GM12864 (cell line): ENCODE measurements at regions not wholly inside any gene's neighbourhood (a gene's known extent, or its start where the extent isn't known, plus 50 kb on each side); places are given as distances from the start of the nearest gene placed in this dataset.

Source experiments
- DNase-seq: peaks from one replicate; pipeline ENCODE4 v3.0.0-alpha.2; 2011; ENCODE audit warnings: low read depth
- H3K4me3 ChIP-seq: 2 replicates; pipeline ENCODE4 v1.5.1; 2011; ENCODE audit warnings: mild to moderate bottlenecking, low read depth, low read length, control low read depth
- TF ChIP-seq, protein P1 (sequence below): IDR thresholded peaks from 2 replicates; pipeline ENCODE4 v1.5.1; 2011; ENCODE audit warnings: low read depth, mild to moderate bottlenecking, moderate library complexity, low read length, control low read depth, inconsistent platforms; ENCODE audit errors: missing control alignments

DNA sequence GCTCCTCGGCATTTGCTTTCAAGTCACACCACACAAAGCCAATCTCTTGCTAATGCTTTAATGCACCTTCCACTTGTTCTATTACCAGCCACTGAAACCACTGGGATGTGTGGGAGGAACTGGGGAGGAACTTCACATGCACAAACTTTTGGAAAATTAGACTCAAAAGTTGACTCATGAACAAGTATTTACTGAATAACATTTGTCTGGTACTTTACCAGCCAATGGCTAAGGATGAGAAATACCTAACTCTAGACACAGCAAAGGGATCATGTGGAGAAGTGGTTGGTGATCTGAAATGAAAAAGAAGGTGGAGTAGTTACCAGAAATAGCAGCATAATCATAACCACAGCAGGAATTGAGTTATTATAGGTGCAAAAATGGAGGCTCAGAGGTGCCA lies 554.0 kb upstream of the NOX3 start:
- DNase-seq, result no peak
- TF ChIP-seq, protein P1, sequence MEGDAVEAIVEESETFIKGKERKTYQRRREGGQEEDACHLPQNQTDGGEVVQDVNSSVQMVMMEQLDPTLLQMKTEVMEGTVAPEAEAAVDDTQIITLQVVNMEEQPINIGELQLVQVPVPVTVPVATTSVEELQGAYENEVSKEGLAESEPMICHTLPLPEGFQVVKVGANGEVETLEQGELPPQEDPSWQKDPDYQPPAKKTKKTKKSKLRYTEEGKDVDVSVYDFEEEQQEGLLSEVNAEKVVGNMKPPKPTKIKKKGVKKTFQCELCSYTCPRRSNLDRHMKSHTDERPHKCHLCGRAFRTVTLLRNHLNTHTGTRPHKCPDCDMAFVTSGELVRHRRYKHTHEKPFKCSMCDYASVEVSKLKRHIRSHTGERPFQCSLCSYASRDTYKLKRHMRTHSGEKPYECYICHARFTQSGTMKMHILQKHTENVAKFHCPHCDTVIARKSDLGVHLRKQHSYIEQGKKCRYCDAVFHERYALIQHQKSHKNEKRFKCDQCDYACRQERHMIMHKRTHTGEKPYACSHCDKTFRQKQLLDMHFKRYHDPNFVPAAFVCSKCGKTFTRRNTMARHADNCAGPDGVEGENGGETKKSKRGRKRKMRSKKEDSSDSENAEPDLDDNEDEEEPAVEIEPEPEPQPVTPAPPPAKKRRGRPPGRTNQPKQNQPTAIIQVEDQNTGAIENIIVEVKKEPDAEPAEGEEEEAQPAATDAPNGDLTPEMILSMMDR, result no peak
- no peak overlapping the region for H3K4me3 ChIP-seq

DNA sequence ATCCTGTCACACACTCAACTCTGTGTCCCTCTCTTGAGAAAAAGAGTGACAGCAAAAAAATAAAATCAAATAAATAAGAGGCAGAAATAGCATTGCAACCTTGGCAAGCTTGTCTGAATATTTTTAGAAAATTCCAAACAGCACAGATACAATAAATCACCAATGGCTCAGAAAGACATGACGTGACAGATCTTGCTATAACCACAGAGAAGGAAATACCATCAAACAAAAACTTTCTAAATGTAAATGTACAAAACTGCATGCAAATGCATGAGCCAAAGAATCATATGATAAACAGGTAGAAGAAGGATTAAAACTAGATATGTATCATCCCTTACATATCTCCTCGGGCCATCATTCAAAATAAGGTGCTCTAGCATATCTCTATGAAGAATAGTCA lies 549.2 kb upstream of the NOX3 start:
- H3K4me3 ChIP-seq, result no peak overlapping the region
- TF ChIP-seq, protein P1, result no peak
- no peak for DNase-seq

- no peak overlapping the region for H3K4me3 ChIP-seq
- no peak for DNase-seq
- TF ChIP-seq, protein P1, result no peak
Observed at GRCh38 chr6:155996151-155996550, 540.5 kb upstream of the NOX3 start.

DNA sequence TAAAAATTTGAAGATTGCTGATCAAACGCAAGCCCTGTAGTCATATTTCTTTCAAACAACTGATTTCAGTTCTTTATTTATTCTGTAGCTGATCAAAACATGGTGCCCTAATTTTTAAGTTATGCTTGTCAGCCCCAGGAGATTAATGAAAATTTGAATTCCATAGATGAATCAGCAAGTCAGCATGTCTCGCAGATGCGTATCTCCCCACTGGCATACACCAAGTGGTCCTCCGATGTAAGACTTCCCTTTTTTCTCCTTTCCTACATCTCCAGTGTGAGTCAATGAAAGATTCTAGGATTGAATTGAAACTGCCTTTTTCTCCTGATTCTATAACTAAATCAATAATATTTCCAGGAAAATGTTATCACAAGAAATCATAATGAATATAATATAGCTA lies 539.6 kb upstream of the NOX3 start:
- no peak for DNase-seq
- H3K4me3 ChIP-seq, result no peak overlapping the region
- TF ChIP-seq, protein P1, result no peak

GRCh38 chr6:155994086-155994485 lies 538.4 kb upstream of the NOX3 start:
- TF ChIP-seq, protein P1, result no peak
- DNase-seq, result no peak

GRCh38 chr6:155993240-155993639 lies 537.6 kb upstream of the NOX3 start:
- H3K4me3 ChIP-seq, result no peak overlapping the region
- TF ChIP-seq, protein P1, result no peak
- DNase-seq, result no peak

More at GRCh38 chr6:155994086-155994485, 538.4 kb upstream of the NOX3 start:
- H3K4me3 ChIP-seq, result no peak overlapping the region

DNA sequence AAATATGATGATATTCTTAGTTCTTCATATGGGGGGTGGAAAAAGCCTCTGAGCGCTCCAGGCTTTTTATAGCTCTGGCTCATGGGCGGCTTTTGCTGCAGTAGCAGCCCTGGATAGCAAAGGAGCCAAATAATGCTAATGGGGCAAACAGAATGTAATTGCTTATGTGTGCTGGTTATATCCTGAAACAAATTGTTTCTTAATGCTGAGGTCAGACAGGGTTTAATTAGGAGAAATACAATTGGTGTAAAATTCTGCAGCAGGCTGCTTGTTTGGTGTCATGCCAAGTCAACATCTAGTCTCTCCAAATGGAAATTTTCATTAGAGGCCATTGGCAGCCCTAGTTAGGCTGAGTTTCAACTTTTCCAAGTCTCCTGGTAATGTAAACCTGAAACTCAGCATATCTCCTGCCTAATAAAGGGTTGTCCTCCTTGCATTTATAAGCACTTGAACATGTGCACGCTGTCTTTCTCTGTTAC lies 530.1 kb upstream of the NOX3 start:
- DNase-seq, result no peak
- TF ChIP-seq, protein P1, result no peak

More for the DNA sequence above, 530.1 kb upstream of the NOX3 start:
- H3K4me3 ChIP-seq, result no peak overlapping the region
